HuH-7.5 (cell line): ENCODE measurements at regions not wholly inside any gene's neighbourhood (a gene's known extent, or its start where the extent isn't known, plus 50 kb on each side); places are given as distances from the start of the nearest gene placed in this dataset.

Source experiments
- DNase-seq: peaks from one replicate; pipeline ENCODE4 v3.0.0; 2011; ENCODE audit warnings: low spot score

GRCh38 chr1:98422816-98423215, 238.7 kb upstream of the SNX7 start:
- no peak for DNase-seq

- DNase-seq = no peak
Measured at GRCh38 chr1:98421085-98421435, 240.5 kb upstream of the SNX7 start.

- DNase-seq = no peak
Measured at GRCh38 chr1:98420376-98421084, 241.0 kb upstream of the SNX7 start.

- no peak for DNase-seq
Measured at GRCh38 chr1:98417820-98418219, 243.7 kb upstream of the SNX7 start.

- no peak for DNase-seq
Measured at GRCh38 chr1:98410082-98410481, 251.4 kb upstream of the SNX7 start.

GRCh38 chr1:98406352-98407088, 255.0 kb upstream of the SNX7 start:
- no peak for DNase-seq

- DNase-seq = no peak
Measured at GRCh38 chr1:98405581-98406074, 255.9 kb upstream of the SNX7 start.

GRCh38 chr1:98404866-98405265, 256.7 kb upstream of the SNX7 start:
- no peak for DNase-seq

- no peak for DNase-seq
Measured at GRCh38 chr1:98403963-98404480, 257.5 kb upstream of the SNX7 start.

- no peak for DNase-seq
Measured at GRCh38 chr1:98402860-98403259, 258.7 kb upstream of the SNX7 start.

- DNase-seq = no peak
Measured at GRCh38 chr1:98400446-98400845, 261.1 kb upstream of the SNX7 start.

GRCh38 chr1:98399218-98399617, 262.3 kb upstream of the SNX7 start:
- no peak for DNase-seq

- no peak for DNase-seq
Measured at GRCh38 chr1:98398649-98399048, 262.9 kb upstream of the SNX7 start.

- DNase-seq = no peak
Measured at GRCh38 chr1:98398092-98398491, 263.4 kb upstream of the SNX7 start.

GRCh38 chr1:98393719-98394118, 267.8 kb upstream of the SNX7 start:
- DNase-seq = no peak

- no peak for DNase-seq
Measured at GRCh38 chr1:98391175-98391574, 270.3 kb upstream of the SNX7 start.

- no peak for DNase-seq
Measured at GRCh38 chr1:98389809-98390208, 271.7 kb upstream of the SNX7 start.

- DNase-seq = no peak
Measured at GRCh38 chr1:98388441-98388840, 273.1 kb upstream of the SNX7 start.

GRCh38 chr1:98387701-98388100, 273.8 kb upstream of the SNX7 start:
- DNase-seq = no peak

- no peak for DNase-seq
Measured at GRCh38 chr1:98386675-98387440, 274.7 kb upstream of the SNX7 start.

GRCh38 chr1:98385652-98386051, 275.9 kb upstream of the SNX7 start:
- DNase-seq = no peak

- no peak for DNase-seq
Measured at GRCh38 chr1:98384461-98385141, 276.9 kb upstream of the SNX7 start.
